ENCODE measurements at regions not wholly inside any gene's neighbourhood (a gene's known extent, or its start where the extent isn't known, plus 50 kb on each side); places are given as distances from the start of the nearest gene placed in this dataset.
A peak's percentile ranks its signal among the peaks of the same experiment; 100 is the strongest.

- TF ChIP-seq REST (IDR thresholded peaks at IDR 0.05; ENCODE audit: low read depth, low read length), result no peak
- TF ChIP-seq STAT1 (conservative IDR thresholded peaks at IDR 0.05), result no peak
- TF ChIP-seq GATAD2B (conservative IDR thresholded peaks at IDR 0.05; ENCODE audit: low read depth), result no peak
- no peak for TF ChIP-seq MLLT1 (IDR thresholded peaks at IDR 0.05)
Observed at GRCh38 chr7:96822824-96823223, 113.2 kb upstream of the SEM1 start (continued).

GRCh38 chr7:96823274-96823673 is 113.6 kb upstream of the SEM1 start:
- no peak; the same call in 2 of the 3 replicates for ATAC-seq

More at GRCh38 chr7:96823274-96823673, 113.6 kb upstream of the SEM1 start:
- in situ Hi-C loops (cut with MboI), result no loop called here
- ChIA-PET CTCF (no interaction called here), SMC1A (ENCODE audit: uncharacterized antibody, unreplicated experiment) (no interaction called here), POLR2A (no interaction called here), RAD21 (ENCODE audit: unreplicated experiment) (no interaction called here)
- no peak for DNase-seq (ENCODE audit: low read depth, low spot score)
- H3K36me3 ChIP-seq (ENCODE audit: control insufficient read depth in 2 of 2, insufficient read depth in 2 of 2, low read length in 1 of 2), result no peaks in the 10 kb centered on the region
- 25% methylated on average over 4 of the region's 4 CpGs for WGBS (ENCODE audit: insufficient coverage, insufficient replicate concordance, low lambda C conversion rate, missing lambda C conversion rate)
- H3K27me3 ChIP-seq (replicated peaks in 1 of 2; ENCODE audit: control insufficient read depth in 2 of 2, insufficient read depth in 2 of 2, low read length in 1 of 2), result no peaks in the 10 kb centered on the region; a peak in 1 of 4 replicates
- no peak for FAIRE-seq
- no peak overlapping the region for H3K9ac ChIP-seq (ENCODE audit: control insufficient read depth, insufficient read depth, low read length)
- peak; percentile 57; the same call in 1 of the 3 replicates for TF ChIP-seq POU2F2 (IDR thresholded peaks at IDR 0.05; ENCODE audit: borderline replicate concordance, low read depth, low read length)
- peak; percentile 55 for TF ChIP-seq JUNB (IDR thresholded peaks at IDR 0.05)
- TF ChIP-seq ZNF384 (IDR thresholded peaks at IDR 0.05; ENCODE audit: borderline replicate concordance, low read depth, low read length), result no peak
- no peak for TF ChIP-seq CREB1 (IDR thresholded peaks at IDR 0.05; ENCODE audit: low read depth)
- no peak for TF ChIP-seq TARDBP (IDR thresholded peaks at IDR 0.05; ENCODE audit: borderline replicate concordance)
- no peak overlapping the region for H3K4me2 ChIP-seq (ENCODE audit: control insufficient read depth, insufficient read depth)
- no peaks in the 10 kb centered on the region for H3K9me3 ChIP-seq (replicated peaks; ENCODE audit: control insufficient read depth, insufficient read depth, low read length)
- no peak overlapping the region for H3K4me3 ChIP-seq
- intact Hi-C loops (cut with micrococcal nuclease; ENCODE audit: unreplicated experiment), result no loop called here
- H3K79me2 ChIP-seq (ENCODE audit: control insufficient read depth, insufficient read depth, low read length), result no peaks in the 10 kb centered on the region
- BruUV-seq (replicated peaks), result no TSS peak
- no peak overlapping the region for H3K27ac ChIP-seq (ENCODE audit: control insufficient read depth, insufficient read depth)
- no peaks in the 10 kb centered on the region for H4K20me1 ChIP-seq (ENCODE audit: control insufficient read depth, insufficient read depth)
- no peak overlapping the region for H2AFZ ChIP-seq (ENCODE audit: control insufficient read depth, low read depth, low read length)
- no peaks in the 10 kb centered on the region for H3K4me1 ChIP-seq (ENCODE audit: control insufficient read depth, insufficient read depth, low read length)

All from GM12878 (cell line).